Adipocyte (in vitro differentiated cells): ENCODE measurements at regions not wholly inside any gene's neighbourhood (a gene's known extent, or its start where the extent isn't known, plus 50 kb on each side); places are given as distances from the start of the nearest gene placed in this dataset.

ENCODE experiments used
- DNase-seq: peaks from one replicate; pipeline ENCODE4 v3.0.0-alpha.2; 2015; ENCODE audit warnings: low read depth
- H3K27me3 ChIP-seq: replicated peaks from 2 replicates; pipeline ENCODE4 v1.7.0; 2013; ENCODE audit warnings: mild to moderate bottlenecking, low read length, moderate library complexity; ENCODE audit not compliant: control insufficient read depth, insufficient read depth
- H3K36me3 ChIP-seq: 2 replicates; pipeline ENCODE4 v1.7.0; 2013; ENCODE audit warnings: low read length, mild to moderate bottlenecking, moderate library complexity; ENCODE audit not compliant: control insufficient read depth, insufficient read depth, severe bottlenecking
- H3K4me1 ChIP-seq: 2 replicates; pipeline ENCODE4 v1.7.0; 2013; ENCODE audit warnings: mild to moderate bottlenecking, low read length, moderate library complexity; ENCODE audit not compliant: control insufficient read depth, insufficient read depth
- H3K4me3 ChIP-seq: 2 replicates; pipeline ENCODE4 v1.7.0; 2013; ENCODE audit warnings: mild to moderate bottlenecking, low read length, moderate library complexity
- H3K9ac ChIP-seq: 2 replicates; pipeline ENCODE4 v1.7.0; 2013; ENCODE audit warnings: mild to moderate bottlenecking, low read length, moderate library complexity
- H3K9me3 ChIP-seq: 2 replicates; pipeline ENCODE4 v1.7.0; 2013; ENCODE audit warnings: mild to moderate bottlenecking, low read length, moderate library complexity; ENCODE audit not compliant: control insufficient read depth

DNA sequence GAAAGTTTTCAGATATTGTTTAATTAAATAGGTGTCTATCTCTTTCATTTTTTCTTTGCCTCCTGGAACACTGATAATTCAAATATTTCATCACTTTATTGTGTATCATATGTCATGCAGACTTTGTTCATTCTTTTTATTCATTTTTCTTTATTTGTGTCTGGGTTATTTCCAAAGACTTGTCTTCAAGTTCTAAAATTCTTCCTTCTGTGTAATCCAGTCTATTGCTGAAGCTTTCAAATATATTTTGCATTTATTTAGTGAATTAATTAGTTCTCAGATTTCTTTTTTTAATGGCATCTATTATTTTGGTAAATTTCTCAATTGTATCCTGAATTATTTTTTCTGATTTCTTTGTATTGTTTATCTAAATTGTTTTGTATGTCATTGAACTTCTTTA, 70.1 kb downstream of the ZNF330 start:
- Histone ChIP-seq H3K27me3 (no peaks in the 10 kb centered on the region), H3K4me3 (no peak overlapping the region), H3K9me3 (peaks cover 11% of the 10 kb centered on the region), H3K4me1 (no peaks in the 10 kb centered on the region), H3K9ac (no peak overlapping the region), H3K36me3 (no peaks in the 10 kb centered on the region)
- DNase-seq = no peak

DNA sequence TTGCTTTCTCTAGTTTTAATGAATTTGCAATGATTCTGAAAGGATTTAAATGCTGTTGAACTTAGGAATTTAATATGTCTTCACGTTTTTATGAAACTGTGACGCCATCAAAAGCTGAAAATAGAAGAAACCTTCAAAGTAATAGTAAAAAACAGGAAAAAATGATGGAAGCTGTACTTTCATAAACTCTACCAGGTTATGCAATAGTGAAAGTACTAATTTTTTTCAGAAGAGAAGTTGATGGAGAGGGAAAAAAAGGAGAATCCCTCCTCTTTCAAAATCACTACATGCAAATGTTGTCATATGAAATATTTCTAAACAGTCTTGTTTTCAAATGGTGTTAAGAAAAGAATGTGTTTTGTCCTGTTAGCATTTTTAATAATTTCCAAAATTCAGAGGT, 73.6 kb downstream of the ZNF330 start:
- peak; percentile 15 for DNase-seq

DNA sequence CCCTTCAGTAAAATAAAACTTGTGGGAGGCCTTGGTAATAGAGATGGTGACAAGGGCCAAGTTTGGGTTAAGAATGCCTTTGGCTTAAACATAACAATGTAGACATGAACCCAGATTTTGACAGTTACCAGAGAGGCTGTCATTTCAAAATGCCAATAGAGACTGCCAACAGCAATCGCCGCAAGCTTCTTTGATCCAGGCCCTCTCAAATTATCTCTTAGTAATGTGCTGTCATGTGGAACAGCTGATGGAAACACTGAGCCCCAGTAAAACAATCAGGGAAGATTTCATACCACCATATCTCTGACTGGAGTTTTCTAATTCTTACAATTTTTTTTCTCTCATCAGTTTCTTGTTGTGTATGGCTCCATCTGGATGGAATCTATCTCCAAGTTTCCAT, 80.5 kb downstream of the ZNF330 start:
- Histone ChIP-seq H3K4me3 (no peak overlapping the region), H3K4me1 (no peaks in the 10 kb centered on the region), H3K9ac (no peak overlapping the region), H3K27me3 (no peaks in the 10 kb centered on the region), H3K9me3 (no peaks in the 10 kb centered on the region), H3K36me3 (no peaks in the 10 kb centered on the region)
- DNase-seq = no peak

More for the DNA sequence above, 73.6 kb downstream of the ZNF330 start:
- Histone ChIP-seq H3K27me3 (no peaks in the 10 kb centered on the region), H3K9me3 (peaks cover 9% of the 10 kb centered on the region), H3K4me3 (no peak overlapping the region), H3K36me3 (no peaks in the 10 kb centered on the region), H3K9ac (no peak overlapping the region), H3K4me1 (no peaks in the 10 kb centered on the region)

DNA sequence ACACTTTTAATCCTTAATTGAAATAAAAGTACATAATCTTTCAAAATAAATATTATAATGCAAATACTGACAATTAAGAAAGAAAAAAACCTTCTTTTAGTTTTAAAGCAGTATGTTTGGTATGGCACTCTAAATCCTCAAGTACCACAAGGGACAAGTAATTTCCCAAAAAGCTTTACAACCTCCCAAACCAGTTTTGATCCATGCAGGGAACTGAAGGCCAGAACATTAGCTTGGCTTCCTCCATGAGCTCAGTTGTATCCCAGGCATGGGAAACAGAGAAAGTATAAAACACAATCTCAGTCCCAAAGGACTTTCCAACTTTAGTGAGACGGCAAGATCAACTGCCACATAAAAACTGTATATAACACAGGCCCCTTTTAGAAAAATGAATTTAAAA, 82.2 kb downstream of the ZNF330 start:
- no peak for DNase-seq
- Histone ChIP-seq H3K36me3 (no peaks in the 10 kb centered on the region), H3K9me3 (no peaks in the 10 kb centered on the region), H3K4me3 (no peak overlapping the region), H3K4me1 (peaks cover 4% of the 10 kb centered on the region), H3K9ac (no peak overlapping the region), H3K27me3 (no peaks in the 10 kb centered on the region)

DNA sequence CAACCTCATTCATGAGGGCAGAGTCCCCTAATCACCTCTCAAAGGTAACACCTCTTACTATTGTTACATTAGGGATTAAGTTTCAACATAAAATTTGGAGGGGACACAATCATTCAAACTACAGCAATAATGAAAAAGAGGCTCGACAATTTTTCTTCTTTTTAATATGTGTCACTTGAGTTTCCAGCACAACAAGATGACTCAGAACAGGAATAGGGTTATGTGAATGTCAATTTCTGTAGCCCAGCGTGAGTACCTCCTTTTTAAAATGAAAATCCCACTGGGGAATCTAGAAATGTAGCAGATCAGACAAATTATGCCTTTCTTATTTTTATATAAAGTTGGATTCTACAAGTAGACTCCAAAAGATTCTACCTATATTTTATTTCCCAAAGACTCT, 83.7 kb downstream of the ZNF330 start:
- DNase-seq = no peak
- Histone ChIP-seq H3K4me1 (peaks cover 4% of the 10 kb centered on the region), H3K36me3 (no peaks in the 10 kb centered on the region), H3K27me3 (no peaks in the 10 kb centered on the region), H3K9ac (no peak overlapping the region), H3K4me3 (no peak overlapping the region), H3K9me3 (no peaks in the 10 kb centered on the region)

DNA sequence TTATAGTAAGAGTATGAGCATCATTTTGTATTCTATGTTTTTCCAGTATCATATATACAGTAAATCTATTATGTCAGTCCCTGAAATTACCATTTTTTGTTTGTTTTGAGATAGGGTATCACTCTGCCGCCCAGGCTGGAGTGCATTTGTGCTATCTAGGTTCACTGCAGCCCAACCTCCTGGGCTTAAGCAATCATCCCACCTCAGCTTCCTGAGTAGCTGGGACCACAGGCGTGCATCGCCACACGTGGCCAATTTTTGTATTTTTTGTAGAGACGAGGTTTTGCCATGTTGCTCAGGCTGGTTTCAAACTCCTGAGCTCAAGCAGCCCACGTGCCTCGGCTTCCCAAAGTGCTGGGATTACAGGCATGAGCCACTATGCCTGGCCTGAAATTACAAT, 85.6 kb downstream of the ZNF330 start:
- H3K27me3 ChIP-seq = no peaks in the 10 kb centered on the region
- H3K9ac ChIP-seq = no peak overlapping the region
- peaks cover 4% of the 10 kb centered on the region for H3K4me1 ChIP-seq
- no peaks in the 10 kb centered on the region for H3K36me3 ChIP-seq
- H3K4me3 ChIP-seq = no peak overlapping the region
- H3K9me3 ChIP-seq = no peaks in the 10 kb centered on the region
- DNase-seq = no peak

DNA sequence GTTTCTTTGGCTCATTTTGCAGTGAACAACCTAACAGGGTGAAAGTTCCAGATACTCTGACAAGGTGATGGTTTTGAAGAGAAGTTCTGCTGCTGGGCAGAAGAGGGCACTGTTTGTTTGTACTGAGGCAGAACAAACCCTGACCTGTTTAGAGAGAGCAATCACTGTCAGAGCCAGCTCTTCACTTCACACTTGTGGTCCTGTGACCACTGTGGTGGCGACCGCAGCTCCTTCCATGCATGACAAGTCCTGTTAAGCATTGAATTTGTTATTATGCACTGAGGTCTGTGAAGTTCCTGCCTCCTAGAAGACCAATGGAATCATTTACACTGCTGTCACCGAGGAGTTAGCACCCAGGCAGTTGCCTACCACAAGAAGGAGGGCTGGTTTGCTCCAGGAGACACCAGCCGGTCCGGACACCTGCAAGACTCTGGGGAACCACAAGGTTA, 86.6 kb downstream of the ZNF330 start:
- Histone ChIP-seq H3K9ac (no peak overlapping the region), H3K9me3 (no peaks in the 10 kb centered on the region), H3K36me3 (no peaks in the 10 kb centered on the region), H3K27me3 (no peaks in the 10 kb centered on the region), H3K4me3 (no peak overlapping the region), H3K4me1 (peaks cover 4% of the 10 kb centered on the region)
- DNase-seq = peak; percentile 76

DNA sequence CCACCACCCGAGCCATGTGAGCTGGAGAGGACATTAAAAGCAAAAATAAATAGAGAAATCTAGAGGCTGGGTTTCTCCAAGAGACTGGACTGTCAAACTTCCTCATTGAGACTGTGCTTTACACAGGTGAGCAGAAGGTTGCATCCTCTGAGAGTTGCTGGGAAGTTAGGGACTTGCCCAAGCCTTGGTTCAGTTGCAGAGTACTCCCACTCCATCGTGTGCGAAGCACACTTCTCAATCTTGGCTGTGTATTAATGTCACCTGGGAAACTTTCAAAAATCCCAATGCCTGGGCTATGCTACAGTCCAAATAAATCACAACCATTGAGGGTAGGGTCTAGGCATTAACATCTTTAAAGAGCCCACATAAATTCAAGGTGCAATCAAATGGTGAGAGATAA, 89.2 kb downstream of the ZNF330 start:
- Histone ChIP-seq H3K9me3 (no peaks in the 10 kb centered on the region), H3K4me1 (peaks cover 4% of the 10 kb centered on the region), H3K9ac (no peak overlapping the region), H3K36me3 (no peaks in the 10 kb centered on the region), H3K4me3 (no peak overlapping the region), H3K27me3 (no peaks in the 10 kb centered on the region)
- no peak for DNase-seq

DNA sequence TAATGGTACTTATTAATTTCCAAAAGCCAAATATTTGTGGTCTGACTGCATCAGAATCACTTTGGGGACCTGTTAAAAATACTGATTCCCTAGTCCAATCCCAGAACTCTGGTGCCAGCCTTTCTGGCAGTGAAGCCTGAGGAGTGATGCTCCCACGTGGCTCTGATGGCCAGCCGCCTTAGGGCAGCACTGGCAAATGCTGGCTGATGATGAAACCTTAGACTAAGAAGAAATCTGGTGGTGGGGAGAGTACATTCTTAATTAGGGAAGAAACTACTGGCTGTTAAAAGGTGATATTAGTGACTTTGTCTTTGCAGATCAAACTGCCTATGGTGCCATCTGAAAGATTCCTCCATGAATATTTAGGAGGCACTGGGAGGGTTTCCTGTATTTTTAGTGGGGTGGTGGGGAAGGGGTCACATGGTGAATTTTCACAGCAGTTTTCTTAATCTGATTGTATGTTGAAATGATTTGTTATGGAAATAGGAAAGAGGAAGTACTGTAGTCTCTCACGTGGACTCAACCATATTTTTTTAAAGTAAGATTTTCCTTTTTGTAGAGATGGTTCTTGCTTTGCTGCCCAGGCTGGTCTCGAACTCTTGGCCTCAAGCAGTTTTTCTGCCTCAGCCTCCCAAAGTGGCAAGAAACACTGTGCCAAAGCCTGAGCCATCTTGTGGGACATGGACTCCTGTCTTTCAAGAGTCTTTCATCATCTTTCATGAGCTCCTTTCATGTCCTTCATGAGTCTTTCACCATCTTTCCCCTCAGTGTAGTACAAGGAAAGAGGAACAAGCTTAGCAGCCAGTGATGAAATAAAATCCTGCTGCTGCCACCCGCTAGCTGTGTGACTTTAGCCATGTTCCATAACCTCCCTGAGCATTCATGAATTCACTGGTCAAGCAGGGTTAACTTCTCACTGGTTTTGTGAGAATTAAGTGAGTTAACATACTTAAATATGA, 90.8 kb downstream of the ZNF330 start:
- Histone ChIP-seq H3K27me3 (no peaks in the 10 kb centered on the region), H3K9ac (no peak overlapping the region), H3K4me1 (peaks cover 4% of the 10 kb centered on the region), H3K9me3 (no peaks in the 10 kb centered on the region), H3K4me3 (no peak overlapping the region), H3K36me3 (no peaks in the 10 kb centered on the region)
- no peak for DNase-seq

DNA sequence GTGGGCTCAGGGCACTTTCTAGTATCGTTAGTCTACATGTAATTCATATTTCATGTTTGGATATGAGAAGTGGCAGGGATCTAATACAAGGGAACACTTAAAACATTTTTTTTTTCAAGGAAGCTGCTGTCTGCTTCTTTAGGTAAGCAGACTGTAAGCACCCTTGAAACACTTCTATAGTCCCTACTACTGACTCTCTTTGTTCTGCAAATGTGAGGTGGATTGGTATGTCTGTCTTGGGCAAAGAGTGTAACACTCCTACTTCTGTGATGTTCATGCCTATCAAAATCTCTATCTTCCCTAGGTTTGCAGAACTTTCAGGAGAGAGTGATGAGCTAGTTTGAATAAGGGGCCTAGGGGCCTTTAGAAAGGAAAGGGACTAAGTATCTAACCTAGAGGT, 93.9 kb downstream of the ZNF330 start:
- no peaks in the 10 kb centered on the region for H3K9me3 ChIP-seq
- H3K9ac ChIP-seq = no peak overlapping the region
- H3K4me1 ChIP-seq = peaks cover 5% of the 10 kb centered on the region
- H3K36me3 ChIP-seq = no peaks in the 10 kb centered on the region
- no peaks in the 10 kb centered on the region for H3K27me3 ChIP-seq
- H3K4me3 ChIP-seq = no peak overlapping the region
- no peak for DNase-seq

DNA sequence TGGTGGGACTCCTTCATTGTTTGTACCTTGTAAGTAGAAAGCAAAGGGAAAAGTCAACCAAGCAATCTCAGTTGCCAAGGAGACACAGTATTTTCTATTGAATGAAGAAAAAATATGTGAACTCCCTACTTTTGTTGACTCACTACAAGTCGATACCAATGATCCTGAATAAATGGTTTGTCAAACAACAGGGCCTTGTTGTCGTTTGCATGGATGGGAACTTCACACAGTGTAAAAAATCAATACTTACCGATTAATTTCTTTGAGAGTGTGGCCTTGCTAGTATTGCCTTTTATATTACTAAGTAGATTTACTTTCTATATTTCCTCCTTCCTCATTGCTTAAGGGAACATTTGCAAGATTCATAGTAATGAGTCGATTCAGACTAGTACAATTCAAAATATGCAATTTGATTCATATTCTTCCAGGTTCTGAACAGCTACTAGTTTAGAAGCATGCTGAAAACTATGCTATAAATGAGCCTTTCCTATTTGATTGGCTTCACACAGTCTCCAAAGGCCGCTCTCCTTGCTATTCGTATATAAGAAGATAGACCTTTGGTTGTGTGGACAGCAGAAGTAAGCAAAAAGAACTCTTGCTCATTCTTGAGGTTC, 108.0 kb downstream of the ZNF330 start:
- Histone ChIP-seq H3K27me3 (no peaks in the 10 kb centered on the region), H3K36me3 (no peaks in the 10 kb centered on the region), H3K4me1 (peaks cover 37% of the 10 kb centered on the region), H3K4me3 (peak overlapping the region; percentile 56), H3K9me3 (no peaks in the 10 kb centered on the region), H3K9ac (peak overlapping the region; percentile 68)
- DNase-seq = no peak
